Hindlimb muscle (tissue), 1 donor: ENCODE measurements at regions not wholly inside any gene's neighbourhood (a gene's known extent, or its start where the extent isn't known, plus 50 kb on each side); places are given as distances from the start of the nearest gene placed in this dataset.
A peak's percentile ranks its signal among the peaks of the same experiment; 100 is the strongest.

Source experiments
- DNase-seq: peaks from one replicate; pipeline ENCODE4 v3.0.0-alpha.2; 2013

DNA sequence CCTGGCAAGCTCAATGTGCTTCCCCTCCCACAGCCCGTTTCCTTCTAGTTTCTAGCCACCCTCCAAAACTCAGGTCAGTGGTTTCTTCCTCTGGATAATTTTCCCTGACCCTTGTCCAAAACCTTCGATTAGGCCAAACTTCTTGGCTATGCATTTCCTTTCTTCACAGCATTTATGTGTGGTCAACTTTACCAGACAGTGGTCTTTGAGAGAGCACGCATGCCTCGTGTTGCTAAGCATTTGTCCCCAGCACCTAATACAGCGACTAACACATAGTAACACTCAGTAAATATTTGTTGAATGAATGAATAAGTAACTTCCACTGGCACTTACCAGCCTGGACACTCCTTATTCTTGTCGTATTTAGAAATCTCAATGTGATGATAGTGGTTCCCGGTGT is 610.7 kb downstream of the PLPP3 start:
- DNase-seq, result no peak

DNA sequence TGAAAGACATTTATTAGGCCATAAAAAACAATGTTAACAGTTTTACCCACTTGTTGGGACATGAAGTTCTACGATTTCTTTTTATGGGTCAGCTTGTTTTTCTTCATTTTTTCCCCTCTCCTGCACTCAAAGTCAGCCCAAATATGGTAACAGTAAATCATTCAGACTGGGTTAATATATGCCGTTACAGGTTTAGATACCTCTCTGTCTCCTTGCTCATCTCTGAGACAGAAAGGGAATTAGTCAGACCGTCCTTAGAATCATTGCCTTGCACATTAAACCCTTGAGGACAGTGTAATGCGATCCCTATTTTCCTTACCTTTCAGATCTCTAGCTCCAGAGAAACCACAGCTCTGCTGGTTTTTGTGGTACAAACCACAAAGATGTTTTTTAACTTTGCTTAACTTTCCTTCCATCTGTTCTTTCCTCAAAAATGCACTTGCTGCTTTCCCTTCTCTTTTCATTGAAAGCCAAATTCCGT is 613.3 kb downstream of the PLPP3 start:
- no peak for DNase-seq

DNA sequence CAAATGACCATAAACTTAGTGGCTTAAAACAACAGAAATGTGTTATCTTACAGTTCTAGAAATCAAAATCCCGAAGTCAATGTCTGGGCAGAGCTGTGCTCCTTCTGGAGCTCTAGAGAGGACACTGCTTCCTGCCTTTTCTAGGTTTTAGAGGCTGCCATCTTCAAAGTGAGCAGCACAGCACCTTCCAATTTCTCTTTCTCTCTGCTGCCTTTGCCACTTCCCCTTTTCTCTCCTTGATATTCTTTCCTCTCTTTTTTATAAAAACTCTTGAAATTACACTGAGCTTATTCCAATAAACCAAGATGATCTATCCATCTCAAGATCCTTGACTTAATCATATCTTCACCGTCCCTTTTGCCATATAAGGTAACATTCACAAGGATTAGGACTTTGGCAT is 616.9 kb downstream of the PLPP3 start:
- DNase-seq, result no peak

DNA sequence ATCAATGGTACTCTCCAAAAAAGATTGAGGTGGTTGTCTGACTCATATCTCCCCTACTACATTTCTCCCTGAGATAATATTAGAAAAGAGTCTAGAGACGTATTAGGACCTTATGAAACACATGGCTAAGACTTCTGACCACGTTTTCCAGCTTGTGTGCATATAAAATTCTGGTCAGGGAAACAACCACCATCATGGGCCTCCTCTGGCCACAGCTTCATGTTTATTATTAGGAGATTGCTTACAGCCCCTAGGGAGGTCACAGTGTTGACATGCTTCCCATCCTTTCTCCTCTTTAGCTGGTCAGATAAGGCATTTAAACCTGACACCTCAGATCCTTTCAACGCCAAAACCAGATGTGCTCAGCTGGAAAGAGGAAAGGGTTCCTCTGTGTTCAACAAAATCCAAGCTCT is 620.2 kb downstream of the PLPP3 start:
- no peak for DNase-seq

DNA sequence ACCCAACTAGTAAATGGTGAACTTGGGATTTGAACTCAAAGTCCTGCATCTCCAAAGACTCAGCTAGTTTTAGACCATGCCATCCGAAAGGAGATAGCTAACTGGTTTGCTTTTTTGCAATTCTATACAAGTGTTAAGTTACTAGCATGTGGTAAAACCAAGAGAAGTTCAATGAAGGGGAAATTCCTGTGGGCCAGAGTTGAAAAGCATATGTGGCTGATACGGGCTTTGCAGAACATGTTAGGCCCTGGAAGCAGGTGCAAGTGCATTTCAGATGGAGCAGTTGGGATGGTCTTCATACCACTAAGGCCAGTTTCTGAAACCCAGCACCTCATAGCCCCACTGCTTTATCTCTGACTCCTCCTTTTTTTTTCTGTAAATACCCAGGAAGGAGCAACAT is 620.9 kb downstream of the PLPP3 start:
- no peak for DNase-seq

DNA sequence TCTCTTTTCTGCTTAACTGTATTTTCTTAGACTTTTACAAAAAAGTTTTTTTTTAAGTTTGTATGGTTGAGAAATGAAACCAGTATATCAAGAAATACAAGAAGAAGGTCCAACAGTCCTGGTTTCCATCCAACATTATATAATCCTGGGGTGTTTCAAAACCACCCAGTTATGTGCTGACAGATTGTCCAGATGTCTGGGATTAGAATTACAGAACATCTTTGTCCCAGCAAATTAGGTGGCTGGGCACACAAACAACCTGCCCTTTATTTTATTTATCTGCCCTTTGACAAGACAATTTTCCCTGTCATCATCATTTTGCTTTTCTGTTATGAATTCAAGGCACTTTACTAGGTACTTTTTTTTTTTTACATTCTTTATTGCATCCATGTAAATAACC is 622.1 kb downstream of the PLPP3 start:
- no peak for DNase-seq

DNA sequence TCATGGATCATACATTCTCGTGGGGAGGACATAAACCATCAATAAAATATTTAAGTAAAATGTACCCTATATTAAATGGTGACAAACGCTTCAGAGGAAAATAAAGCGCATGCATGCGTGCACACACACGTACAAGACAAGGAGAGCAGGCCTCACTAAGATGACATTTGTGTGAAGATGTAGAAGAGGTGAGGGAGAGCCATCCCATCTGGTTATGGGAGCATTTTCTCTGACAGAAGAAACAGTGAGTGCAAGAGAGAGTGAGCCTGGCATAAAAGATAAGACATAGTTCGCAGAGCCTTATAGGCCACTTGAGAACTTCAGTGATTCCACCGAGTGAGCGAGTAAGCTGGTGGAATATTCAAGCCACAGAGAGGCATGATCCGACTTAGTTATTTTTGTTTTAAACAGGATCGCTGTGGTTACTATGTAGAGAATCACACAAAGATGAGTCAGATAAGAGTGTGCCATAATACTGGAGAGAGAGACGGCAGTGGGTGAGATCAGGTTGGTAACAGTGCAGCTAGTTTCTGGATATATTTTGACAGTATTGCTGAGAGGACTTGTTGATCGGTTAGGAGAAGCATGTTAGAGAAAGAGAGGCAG is 624.2 kb downstream of the PLPP3 start:
- DNase-seq, result no peak

DNA sequence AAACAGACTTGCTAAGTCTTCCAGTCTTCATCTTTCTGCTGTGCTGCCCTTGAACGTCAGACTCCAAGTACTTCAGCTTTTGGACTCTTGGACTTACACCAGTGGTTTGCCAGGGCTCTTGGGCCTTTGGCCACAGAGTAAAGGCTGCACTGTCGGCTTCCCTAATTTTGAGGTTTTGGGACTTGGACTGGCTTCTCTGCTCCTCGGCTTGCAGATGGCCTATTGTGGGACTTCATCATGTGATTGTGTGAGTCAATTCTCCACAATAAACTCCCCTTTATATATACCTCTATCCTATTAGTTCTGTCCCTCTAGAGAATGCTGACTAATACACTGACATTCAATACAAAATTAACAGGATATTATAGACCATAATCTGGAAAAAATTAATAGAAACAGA is 628.1 kb downstream of the PLPP3 start:
- no peak for DNase-seq

DNA sequence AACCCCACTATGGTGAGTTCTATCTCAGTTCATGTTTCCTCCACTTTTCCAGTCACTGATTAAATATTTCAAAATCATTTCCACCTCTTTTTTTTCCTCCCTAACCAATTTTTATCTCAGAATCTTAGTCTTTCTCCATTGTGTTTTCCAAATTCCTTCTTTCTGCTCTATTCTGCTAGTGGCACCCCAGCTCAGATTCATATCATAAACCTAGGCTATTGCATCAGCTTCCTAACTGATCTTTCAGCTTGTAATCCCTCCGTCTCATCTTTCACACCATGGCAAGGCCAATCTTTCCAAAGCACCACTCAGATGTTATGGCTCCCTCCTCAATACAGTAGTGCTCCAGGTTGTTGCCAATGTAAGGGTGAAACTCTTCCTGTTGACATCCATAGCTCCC is 631.9 kb downstream of the PLPP3 start:
- no peak for DNase-seq

DNA sequence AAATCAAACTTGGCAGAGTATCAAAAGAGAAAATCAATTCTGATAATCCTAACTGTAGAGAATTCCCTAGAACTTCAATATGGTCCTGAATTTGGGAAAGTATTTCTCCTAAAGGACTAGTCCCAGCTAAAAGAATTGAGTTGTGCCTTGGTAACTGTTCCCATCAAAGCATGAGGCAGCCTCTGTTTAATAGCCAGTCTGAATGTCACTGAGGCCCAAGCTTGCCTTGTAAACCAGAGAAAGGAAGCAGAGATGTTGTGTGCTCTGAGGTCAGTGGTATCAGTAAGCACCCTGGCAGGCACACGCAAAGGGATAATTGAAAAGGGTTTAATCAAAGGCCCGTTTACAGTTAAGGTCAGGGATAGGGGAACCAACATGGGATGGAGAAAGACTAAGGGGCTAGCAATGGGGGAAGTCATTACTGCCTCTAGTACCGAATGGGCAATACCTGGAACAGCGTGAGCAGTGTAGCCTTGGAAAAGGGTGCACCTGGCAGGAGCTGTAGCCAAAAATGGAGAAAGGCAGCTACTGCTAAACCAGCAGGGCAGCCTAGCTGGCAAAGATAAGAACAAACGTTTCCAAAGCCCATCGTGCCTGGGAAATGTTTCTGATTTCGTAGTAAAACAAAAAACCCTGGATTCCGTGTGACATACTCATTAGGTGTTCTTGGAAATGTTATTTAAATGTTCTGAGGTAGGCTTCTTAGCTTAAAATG is 635.5 kb downstream of the PLPP3 start:
- no peak for DNase-seq

DNA sequence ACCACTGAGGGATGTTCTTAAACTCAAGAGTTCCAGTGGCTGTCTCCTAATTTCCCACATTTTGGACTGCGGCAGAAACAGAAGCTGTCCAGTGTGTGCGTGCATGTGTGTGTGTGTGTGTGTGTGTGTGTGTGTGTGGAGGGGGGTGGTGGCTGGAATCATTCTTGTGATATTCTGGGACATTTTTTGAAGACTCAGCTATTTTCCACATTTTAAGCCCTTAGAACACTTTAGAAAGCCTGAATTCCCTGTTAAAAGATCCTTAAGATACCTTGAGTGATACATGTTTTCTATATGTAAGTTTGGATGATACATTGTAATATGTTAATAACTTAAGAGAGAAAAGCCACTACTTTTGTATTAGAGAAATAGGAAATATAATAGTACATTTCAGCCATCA is 636.4 kb downstream of the PLPP3 start:
- DNase-seq, result no peak

DNA sequence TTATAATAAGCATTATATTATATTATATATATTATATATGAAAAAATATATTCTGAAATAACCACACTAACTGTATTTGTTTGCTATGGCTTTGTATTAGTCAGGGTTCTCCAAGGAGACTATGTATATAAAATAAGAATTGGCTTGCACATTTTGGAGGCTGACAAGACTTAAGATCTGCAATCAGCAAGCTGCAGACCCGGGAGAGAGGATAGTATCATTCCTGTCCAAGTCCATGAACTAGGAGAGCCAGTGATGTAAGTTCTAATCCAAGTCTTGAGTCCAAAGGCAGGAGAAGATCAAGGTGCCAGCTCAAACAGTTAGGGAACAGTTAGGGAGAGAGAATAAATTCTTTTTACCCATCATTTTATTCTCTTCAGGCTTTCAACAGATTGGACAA is 639.5 kb downstream of the PLPP3 start:
- DNase-seq, result no peak

DNA sequence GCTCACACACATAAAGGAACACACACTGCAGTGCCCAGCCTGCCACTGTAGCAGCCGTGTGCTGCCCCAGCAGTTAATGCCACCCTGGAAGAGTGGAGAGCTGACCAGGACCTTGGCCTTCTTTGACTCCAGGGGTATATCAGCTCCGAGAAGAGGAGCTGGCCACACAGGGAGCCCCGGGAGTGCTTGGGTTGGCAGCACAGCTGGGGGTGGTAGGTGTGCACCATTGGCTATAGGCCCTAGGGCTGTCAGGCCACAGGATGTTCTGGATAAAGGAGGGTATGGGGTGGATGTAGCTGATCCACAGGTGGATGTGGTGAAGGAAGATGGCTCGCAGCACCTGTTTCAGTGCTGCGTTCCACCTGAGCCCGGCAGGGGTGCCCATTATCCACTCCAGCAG is 640.5 kb downstream of the PLPP3 start:
- no peak for DNase-seq

DNA sequence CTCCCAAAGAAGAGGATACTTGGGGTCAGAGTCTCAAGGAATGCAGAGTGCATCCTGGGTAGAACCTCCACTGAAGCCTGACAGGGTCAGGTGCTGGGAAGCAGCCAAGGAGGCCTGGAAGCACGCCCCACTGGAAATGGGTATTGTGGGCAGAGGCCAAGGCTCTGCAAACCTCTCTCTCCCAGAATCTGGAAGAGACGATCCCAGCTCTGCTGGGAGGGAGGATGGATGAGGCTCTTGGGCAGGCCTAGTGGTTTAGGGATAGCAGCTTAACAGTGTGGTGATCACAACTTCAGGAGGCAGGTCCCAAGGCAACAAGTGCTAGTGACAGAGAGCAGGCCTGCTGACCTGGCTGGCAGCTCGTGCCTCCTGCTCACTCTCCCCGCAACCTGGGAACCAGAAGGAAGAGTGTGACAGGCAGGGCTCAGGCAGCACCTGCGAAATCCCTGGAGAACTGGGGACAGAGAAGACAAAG is 641.0 kb downstream of the PLPP3 start:
- no peak for DNase-seq

DNA sequence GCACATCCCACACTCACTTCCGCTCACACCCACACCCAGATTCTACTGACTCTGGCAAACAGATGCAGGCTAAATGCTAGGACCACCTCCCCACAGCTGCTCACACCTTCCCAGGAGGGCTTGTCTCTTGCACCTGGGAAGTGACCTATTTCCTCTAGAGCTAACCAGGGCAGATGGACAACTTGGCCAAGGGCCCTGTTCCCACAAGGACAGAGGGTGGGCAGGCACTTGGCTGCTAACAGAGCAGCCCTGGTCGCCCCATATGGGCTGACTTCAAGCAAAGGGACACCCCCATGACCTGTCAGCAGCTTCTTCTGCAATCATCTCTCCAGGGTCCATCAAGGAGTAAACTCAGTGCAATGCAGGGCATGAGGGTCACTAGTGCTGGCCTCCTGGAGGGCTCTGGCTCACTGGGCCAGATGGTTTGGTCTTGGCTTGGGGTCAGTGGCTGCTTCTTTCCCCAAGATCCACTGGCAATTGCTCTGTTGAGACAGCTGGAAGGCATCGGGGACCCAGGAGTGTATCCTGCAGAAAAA is 641.5 kb downstream of the PLPP3 start:
- DNase-seq, result no peak

DNA sequence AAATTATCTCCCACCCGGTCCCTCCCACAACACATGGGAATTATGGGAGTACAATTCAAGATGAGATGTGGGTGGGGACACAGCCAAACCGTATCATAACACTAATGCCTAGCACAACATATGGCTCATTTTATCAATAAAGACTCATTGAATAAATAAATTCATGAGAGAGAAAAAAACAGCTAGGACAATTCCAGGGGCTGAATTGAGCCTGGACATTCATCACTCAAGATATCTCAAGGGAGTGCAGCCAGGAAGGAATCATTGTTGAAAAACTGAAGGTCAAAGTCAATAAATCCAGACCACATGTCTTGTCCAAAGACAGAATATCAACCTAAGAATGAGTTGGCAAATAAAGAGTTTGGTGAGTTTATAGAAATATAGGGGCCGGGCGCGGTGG is 644.1 kb downstream of the PLPP3 start:
- no peak for DNase-seq

DNA sequence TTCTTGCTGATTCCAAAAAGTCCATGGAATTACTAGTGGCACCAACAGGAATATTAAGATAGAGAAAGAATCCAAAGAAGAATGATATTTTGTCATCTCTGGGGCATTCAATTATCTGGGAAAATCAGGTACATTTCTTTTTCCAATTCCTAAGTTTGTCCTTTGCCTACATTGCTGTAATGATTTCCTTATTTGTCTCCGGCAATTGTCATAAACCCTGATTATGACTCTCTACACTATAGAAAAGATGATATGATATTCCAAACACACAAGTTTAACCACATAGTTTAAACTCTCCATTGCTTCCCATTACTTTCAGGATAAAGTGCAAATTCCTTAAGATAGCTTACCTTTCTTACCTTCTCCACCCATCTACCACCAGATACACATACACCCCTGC is 647.0 kb downstream of the PLPP3 start:
- DNase-seq, result no peak

DNA sequence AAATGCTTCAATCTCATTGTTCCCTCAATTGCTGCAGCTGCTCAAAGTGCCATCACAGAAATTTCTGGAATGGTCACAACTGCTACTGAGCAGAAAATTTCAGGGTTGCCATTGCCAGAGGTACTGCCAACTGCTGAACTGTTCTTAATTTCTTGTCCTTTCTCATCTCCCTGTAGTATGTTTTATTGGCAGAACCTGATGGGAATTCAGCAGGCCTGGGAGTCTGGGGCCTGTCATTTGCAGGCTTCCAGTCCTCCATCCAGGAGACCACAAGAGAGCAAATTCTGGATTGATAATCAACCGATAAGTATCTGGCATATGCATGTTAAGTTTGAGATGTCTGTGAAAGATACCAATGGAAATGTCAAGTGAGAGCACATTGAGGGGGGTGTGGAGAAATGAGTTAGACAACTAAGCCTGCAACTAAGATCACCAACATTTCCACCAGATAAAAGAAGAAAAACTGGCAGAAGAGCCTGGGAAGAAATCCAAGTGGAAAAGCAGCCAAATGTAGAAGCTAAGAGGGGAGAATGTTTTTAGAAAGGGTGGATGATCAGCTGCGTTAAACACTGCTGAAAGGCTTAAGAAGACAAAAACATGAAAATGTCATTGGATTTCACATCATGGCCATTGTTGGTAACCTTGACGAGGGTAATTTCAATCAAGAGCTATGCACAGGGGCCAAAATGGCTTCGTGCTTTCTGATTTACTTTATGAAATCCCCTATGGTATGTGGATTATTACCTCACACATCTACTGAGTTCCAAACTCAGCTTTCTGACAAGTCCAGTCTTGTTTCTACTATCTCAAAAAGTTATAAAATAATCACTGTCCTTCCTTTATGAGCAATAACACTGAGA is 648.1 kb downstream of the PLPP3 start:
- DNase-seq, result peak; percentile 81

DNA sequence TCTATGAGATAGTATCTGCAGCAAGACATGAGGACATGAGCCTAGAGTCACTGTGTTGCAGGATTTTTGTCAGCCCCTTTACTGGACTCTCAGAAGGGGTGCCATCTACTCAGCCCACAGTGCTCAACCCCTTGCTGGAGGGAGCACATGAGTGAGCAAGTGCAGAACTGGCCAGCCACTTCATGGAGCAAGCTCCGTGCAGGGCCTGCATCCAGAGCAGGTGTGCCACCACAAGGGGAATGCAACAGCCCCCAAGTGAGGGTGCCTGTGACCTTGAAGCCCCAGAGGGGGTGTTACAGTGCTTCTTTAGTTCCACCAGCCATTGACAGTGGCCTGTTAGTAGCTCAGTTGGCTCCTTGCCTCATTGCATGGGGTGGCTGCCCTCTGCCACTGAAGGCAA is 649.7 kb downstream of the PLPP3 start:
- no peak for DNase-seq

DNA sequence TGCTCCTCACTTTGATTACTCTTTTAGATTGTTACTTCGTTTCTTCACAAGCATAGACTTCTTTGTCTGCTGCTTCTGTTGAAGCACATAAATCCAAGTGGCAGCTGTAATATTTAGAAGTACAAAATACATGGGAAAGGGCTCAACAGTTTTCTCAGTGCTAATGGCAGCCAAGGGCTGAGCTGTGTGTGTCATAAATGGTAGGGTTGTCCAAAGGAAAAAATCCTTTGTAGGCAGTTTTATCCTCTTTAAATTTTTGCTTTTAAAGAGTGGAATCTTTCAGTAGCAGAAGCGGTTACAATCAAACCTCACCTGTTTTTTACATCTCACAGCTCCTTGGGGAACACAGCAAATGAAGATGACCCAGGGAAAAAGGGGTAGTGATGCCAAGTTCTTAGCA is 650.8 kb downstream of the PLPP3 start:
- peak; percentile 51 for DNase-seq

DNA sequence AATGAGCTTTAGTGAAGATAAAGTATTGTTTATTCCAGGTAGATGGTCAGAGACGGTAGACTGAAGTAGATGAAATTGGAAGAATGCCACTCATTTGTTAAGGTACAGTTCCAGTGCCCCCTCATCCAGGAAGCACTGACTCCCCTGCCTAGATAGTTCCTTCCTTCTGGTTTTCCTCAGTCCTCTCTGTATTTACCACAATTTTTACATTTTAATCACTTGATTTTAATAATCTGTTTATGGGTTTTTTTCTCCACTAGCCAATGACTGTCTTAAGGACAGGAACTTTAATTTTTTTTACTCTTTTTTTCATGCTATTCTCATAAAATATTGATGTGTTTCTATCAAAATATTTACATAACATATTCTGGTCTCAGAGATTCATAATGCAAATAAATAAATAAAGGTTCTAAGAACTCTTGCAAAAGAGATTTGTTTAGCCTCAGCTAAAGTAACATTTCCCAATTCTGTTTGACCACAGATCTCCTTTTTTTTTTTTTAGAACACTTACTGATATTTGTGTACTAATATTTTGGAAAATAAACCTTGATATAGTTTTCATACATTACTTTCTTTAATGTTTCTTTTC is 651.6 kb downstream of the PLPP3 start:
- no peak for DNase-seq

DNA sequence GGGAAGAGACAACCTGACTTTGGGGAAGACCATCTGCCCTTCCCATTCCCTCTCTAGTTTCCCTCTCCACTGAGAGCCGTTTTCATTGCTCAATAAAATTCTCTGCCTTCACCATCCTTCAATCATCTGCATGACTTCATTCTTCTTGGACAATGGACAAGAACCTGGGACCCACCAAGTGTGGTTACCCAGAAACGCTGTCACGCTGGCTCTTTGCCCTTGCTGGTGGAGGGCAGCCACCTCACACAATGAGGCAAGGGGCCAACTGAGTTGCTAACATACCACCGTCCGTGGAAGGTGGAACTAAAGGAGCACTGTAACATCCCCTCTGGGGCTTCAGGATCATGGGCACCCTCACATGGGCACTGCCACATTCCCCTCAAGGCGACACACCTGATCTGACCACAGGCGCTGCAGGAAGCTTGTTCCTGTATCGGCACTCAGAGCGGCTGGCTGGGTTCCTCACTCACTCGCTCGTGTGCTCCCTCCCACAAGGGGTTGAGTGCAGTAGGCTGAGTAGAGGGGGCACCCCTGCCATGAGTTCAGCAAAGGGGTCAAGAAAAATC is 652.4 kb downstream of the PLPP3 start:
- no peak for DNase-seq

DNA sequence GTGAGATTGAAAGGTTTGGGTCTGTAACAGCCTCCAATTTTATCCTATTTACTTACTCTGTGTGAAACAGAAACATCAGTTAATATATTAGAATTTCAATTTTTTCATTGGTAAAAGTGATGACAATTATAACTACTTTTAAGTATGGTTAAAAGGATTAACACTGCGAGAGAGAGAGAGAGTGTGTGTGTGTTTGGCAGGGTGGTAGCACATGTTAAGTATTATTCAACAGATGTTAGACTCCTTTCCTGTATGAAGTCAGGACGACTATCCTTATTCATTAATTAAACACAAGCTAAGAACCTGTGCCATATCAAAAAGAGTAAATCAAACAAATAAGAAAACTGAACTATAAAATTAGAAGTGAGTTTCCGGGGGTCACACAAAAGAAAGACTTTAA is 662.5 kb downstream of the PLPP3 start:
- DNase-seq, result no peak
